GM12864 (cell line): ENCODE measurements at regions not wholly inside any gene's neighbourhood (a gene's known extent, or its start where the extent isn't known, plus 50 kb on each side); places are given as distances from the start of the nearest gene placed in this dataset.

Experiments used
- DNase-seq: peaks from one replicate; pipeline ENCODE4 v3.0.0-alpha.2; 2011; ENCODE audit warnings: low read depth
- H3K4me3 ChIP-seq: 2 replicates; pipeline ENCODE4 v1.5.1; 2011; ENCODE audit warnings: mild to moderate bottlenecking, low read depth, low read length, control low read depth
- TF ChIP-seq, protein P1 (sequence below): IDR thresholded peaks from 2 replicates; pipeline ENCODE4 v1.5.1; 2011; ENCODE audit warnings: low read depth, mild to moderate bottlenecking, moderate library complexity, low read length, control low read depth, inconsistent platforms; ENCODE audit errors: missing control alignments

DNA sequence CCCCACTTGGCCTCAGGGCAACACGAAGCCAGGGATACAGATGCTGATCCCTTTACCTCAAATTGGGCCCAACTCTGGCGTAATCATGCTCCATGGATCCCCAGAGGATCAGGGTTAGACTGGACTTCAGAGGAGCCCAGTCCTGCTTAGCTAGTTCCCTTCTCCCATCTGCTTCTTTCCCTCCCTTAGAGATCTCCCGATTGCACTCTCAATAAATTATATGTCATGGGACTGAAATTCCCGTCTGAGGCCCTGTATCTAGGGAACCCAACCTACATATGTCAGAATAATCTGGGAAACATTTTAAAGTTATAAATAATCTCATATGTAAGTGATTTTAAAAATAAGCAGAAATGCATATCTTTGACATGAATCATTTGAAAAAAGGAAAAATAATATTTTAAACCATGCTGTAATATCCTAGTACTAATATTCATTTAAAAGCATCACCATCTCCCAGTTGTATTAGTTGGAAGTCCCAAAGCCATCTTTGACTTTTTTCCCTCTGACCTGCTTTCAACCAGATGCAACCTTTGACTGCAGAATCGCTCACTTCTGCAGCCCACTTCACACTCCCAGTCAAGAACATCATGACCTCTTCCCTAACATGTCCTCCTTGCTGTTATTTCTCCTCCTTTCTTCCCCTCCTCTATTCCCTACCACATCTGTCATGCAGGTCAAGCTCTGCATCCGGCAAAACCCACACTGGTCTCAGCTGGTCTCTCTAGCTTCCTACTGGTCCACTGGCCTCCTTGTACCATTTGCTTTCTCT lies 393.6 kb downstream of the BTBD3 start:
- TF ChIP-seq, protein P1, sequence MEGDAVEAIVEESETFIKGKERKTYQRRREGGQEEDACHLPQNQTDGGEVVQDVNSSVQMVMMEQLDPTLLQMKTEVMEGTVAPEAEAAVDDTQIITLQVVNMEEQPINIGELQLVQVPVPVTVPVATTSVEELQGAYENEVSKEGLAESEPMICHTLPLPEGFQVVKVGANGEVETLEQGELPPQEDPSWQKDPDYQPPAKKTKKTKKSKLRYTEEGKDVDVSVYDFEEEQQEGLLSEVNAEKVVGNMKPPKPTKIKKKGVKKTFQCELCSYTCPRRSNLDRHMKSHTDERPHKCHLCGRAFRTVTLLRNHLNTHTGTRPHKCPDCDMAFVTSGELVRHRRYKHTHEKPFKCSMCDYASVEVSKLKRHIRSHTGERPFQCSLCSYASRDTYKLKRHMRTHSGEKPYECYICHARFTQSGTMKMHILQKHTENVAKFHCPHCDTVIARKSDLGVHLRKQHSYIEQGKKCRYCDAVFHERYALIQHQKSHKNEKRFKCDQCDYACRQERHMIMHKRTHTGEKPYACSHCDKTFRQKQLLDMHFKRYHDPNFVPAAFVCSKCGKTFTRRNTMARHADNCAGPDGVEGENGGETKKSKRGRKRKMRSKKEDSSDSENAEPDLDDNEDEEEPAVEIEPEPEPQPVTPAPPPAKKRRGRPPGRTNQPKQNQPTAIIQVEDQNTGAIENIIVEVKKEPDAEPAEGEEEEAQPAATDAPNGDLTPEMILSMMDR = no peak
- no peak overlapping the region for H3K4me3 ChIP-seq
- no peak for DNase-seq

DNA sequence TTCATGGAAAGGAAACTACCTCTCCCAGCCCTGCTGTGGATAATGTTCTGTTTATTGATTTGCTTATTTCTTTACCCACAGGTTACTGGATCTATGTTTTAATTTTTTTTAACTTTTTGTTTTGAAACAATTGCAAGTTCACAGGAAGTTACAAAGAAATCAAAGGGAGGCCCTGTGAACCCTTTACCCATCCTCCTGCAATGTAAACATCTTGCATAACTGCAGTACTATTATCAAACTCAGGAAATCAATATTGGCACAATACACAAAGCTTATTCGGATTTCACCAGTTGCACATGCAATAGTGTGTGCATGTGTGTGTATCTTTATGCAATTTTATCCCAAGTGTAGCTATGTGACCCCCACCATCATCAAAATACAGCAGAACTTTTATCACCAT lies 398.0 kb downstream of the BTBD3 start:
- H3K4me3 ChIP-seq = no peak overlapping the region
- TF ChIP-seq, protein P1 = no peak
- DNase-seq = no peak

DNA sequence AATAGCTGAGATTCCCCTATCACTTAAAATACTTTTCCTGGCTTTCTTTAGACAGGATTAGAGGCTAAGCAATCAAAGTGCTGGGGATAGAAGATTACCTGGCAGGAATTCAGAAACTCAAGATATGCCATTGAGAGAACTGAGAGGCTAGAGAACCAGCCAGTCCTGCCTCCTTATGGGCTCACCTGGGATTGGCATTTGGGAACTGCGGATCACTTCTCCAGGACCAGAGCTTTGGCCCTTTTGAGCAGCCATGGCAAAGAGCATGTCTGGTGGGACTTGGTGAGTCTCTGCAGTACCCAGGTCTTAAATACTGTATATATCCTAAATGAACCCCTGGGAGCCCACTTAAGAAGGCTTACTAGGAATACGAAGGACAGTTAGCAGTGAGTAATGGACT lies 399.1 kb downstream of the BTBD3 start:
- TF ChIP-seq, protein P1 = no peak

DNA sequence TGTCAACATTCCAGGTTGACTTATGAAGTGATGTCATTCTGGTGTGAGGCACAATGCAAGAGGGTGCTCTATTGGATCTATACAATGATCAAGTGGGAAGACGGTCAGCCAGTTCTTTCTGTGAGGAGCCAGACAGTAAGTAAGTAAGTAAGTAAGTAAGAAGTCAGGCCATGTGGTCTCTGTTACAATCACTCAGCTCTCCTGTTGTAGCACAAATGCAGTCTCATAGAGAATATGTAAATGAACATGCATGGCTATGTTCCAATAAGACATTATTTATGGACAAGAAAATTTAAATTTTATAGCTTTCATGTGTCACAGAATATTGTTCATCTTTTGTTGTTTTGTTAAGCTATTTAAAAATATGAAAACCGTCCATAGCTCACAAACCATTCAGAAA lies 399.7 kb downstream of the BTBD3 start:
- no peak overlapping the region for H3K4me3 ChIP-seq
- TF ChIP-seq, protein P1 = no peak
- DNase-seq = no peak

More for the DNA sequence above, 399.1 kb downstream of the BTBD3 start:
- no peak overlapping the region for H3K4me3 ChIP-seq
- no peak for DNase-seq

DNA sequence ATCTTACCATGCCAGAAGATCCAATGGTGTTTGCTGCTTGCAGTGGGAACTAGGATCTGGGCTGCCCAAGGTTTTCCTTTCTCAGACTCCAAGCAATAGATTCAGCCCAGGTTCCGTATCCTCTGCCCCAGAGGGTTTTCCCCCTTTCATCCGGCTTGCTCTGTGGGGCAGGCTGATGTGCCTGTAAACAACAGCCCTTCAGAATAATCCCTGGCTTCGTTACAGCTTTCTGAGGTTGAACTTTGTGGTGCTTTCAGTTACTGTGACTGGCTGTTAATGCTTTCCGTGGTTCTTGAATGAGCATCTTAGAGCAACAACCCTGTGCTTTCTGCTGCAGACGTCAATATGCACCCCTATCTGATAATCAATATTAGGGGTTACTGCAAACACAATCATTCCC lies 400.4 kb downstream of the BTBD3 start:
- DNase-seq = no peak
- TF ChIP-seq, protein P1 = no peak
- H3K4me3 ChIP-seq = no peak overlapping the region

DNA sequence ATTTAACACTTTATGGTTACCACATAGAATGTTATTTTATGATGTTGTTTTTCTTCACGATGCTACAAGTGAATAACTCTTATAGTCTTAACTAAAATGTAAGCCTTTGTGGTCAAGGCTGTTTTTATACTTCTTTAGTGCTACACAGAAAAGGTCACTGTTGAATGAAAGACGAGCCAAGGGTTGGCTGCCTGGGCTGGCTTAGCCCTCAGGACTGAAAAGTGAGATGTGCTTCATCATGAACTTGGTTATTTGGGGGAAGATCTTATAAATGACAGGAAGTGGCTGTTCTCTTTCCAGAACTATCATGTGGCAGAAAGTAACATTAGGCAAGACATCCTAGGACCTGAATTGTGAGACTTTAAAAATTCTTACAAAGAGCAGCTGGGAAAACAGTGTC lies 404.0 kb downstream of the BTBD3 start:
- DNase-seq = no peak
- TF ChIP-seq, protein P1 = no peak
- no peak overlapping the region for H3K4me3 ChIP-seq

DNA sequence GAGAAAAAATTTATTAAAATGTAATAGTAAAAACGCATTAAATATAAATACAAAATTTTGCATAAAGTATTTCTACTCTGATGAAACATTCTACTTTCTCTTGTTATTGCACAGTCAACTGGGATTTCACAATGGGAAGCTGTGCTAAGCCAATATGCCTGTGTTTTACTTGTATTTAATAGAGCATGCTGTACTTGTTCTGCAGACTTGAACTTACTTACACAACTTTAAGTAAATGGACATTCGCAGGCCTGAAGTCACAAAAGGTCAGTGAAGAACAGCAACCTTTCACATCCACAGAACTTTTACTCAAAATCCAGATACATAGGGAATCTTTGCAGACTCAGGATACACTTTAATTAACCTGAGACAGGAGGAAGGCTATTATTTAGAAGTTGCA lies 409.5 kb downstream of the BTBD3 start:
- TF ChIP-seq, protein P1 = no peak
- DNase-seq = no peak
- H3K4me3 ChIP-seq = no peak overlapping the region
